SU-DHL-6 (cell line): ENCODE measurements at regions not wholly inside any gene's neighbourhood (a gene's known extent, or its start where the extent isn't known, plus 50 kb on each side); places are given as distances from the start of the nearest gene placed in this dataset.

Source experiments
- EZH2phosphoT487 ChIP-seq: fragments of 200-600 bp; sonication (generic), shearing (Covaris generic); conservative IDR thresholded peaks from 2 replicates; pipeline ENCODE4 v1.6.1; 2018; ENCODE audit warnings: mild to moderate bottlenecking, antibody characterized with exemption, low read length, moderate library complexity, mixed read lengths
- TF ChIP-seq, protein P1 (sequence below): fragments of 200-600 bp; sonication (generic); IDR thresholded peaks from one replicate; pipeline ENCODE4 v1.5.1; 2017; ENCODE audit warnings: antibody characterized with exemption, mild to moderate bottlenecking, low read length, moderate library complexity; ENCODE audit not compliant: insufficient read depth, poor library complexity, severe bottlenecking

DNA sequence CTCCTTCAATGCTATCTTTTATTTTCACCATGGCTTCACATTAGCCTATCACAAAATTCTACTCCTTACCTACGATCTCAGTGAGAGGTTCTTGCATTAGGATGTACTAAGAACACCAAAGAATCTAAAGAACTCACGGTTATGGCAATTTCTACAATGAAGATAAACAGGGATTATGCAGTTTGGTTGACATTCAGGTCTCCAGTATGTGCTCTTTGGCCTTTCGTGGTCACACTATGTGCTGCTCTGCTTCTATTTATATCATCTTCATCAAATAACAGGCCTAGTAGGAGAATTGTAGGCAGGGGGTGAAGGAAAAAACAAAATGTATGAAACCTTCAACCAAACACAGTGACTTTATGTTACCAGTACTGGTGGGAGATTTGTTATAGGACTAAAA, 194.0 kb upstream of the SAMSN1 start:
- TF ChIP-seq, protein P1, sequence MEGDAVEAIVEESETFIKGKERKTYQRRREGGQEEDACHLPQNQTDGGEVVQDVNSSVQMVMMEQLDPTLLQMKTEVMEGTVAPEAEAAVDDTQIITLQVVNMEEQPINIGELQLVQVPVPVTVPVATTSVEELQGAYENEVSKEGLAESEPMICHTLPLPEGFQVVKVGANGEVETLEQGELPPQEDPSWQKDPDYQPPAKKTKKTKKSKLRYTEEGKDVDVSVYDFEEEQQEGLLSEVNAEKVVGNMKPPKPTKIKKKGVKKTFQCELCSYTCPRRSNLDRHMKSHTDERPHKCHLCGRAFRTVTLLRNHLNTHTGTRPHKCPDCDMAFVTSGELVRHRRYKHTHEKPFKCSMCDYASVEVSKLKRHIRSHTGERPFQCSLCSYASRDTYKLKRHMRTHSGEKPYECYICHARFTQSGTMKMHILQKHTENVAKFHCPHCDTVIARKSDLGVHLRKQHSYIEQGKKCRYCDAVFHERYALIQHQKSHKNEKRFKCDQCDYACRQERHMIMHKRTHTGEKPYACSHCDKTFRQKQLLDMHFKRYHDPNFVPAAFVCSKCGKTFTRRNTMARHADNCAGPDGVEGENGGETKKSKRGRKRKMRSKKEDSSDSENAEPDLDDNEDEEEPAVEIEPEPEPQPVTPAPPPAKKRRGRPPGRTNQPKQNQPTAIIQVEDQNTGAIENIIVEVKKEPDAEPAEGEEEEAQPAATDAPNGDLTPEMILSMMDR: no peak
- no peak for TF ChIP-seq EZH2phosphoT487
